Loucy (cell line): ENCODE measurements at regions not wholly inside any gene's neighbourhood (a gene's known extent, or its start where the extent isn't known, plus 50 kb on each side); places are given as distances from the start of the nearest gene placed in this dataset.

ENCODE experiments used
- EZH2phosphoT487 ChIP-seq: fragments of 200-600 bp; IDR thresholded peaks from 2 replicates; pipeline ENCODE4 v1.6.1; 2018; ENCODE audit warnings: antibody characterized with exemption, mild to moderate bottlenecking, moderate library complexity, borderline replicate concordance
- TF ChIP-seq, protein P1 (sequence below): fragments of 200-600 bp; sonication (generic); conservative IDR thresholded peaks from 2 replicates; pipeline ENCODE4 v1.5.1; 2014; ENCODE audit warnings: mild to moderate bottlenecking, antibody characterized with exemption, low read length

DNA sequence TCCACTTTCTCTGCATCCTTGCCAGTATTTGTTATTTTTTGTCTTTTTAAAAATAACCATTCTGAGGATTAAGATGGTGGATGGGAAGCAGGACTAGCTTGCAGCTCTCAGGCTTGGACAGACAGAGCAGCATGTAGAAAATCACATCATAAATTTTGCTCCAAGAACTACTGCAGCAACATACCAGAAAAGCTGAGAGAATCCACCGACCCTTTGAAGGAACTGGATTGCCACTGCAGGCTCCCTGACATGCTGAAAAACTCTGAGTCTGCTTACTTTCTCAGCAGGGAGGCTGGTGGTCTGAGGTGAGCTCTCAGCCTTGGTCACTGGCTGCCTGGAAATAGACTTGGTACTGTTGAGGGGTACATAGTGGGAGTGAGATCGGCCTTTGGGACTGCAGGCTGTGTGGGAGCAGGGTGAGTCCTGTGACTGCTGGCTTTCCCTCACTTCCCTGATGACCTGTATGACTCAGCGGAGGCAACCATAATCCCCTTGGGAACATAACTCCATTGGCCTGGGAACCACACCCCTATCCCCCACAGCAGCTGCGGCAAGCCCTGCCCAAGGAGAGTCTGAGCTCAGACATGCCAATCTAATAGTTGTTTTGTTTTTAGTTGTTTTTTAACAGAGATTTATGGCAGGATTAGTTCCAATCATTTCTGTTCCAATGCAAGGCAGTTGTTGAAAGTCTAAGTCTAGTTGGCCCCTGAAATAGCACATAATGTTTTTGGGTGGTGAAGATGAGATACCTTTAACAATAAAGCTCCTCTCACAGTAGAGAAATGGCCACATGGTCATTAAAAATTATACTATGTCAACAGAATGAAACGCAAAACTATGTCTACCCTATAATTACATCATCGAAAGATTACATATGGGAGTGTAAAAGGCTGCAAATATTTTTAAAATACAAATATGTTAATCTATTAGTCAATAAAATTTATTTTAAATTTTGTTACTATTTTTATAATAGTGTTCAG, 414.2 kb upstream of the CHAC2 start:
- TF ChIP-seq, protein P1, sequence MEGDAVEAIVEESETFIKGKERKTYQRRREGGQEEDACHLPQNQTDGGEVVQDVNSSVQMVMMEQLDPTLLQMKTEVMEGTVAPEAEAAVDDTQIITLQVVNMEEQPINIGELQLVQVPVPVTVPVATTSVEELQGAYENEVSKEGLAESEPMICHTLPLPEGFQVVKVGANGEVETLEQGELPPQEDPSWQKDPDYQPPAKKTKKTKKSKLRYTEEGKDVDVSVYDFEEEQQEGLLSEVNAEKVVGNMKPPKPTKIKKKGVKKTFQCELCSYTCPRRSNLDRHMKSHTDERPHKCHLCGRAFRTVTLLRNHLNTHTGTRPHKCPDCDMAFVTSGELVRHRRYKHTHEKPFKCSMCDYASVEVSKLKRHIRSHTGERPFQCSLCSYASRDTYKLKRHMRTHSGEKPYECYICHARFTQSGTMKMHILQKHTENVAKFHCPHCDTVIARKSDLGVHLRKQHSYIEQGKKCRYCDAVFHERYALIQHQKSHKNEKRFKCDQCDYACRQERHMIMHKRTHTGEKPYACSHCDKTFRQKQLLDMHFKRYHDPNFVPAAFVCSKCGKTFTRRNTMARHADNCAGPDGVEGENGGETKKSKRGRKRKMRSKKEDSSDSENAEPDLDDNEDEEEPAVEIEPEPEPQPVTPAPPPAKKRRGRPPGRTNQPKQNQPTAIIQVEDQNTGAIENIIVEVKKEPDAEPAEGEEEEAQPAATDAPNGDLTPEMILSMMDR: no peak
- no peak for TF ChIP-seq EZH2phosphoT487
